ENCODE measurements at regions not wholly inside any gene's neighbourhood (a gene's known extent, or its start where the extent isn't known, plus 50 kb on each side); places are given as distances from the start of the nearest gene placed in this dataset.
"Not testable (repeated sequence)": the region's sequence is repeated elsewhere in the genome, so short reads cannot be mapped to it uniquely, and the experiment has no call there.

- ATAC-seq (no peak), DNase-seq (ENCODE audit: low spot score) (no peak)
- ChIA-PET POLR2A (interaction anchor here (0.5 kb wide), 1 partner anchor 121 kb away, joined by 8 read pairs; no protein-coding TSS in a partner anchor), CTCF (no interaction called here)
- Mint-ChIP-seq H3K36me3 (peaks cover 6% of the 10 kb centered on the region), H3K27me3 (ENCODE audit: low read depth) (no peaks in the 10 kb centered on the region), H3K4me3 (no peak overlapping the region), H3K27ac (no peak overlapping the region; the same call in 1 of the 2 replicates), H3K9me3 (peaks cover 10% of the 10 kb centered on the region), H3K4me1 (no peaks in the 10 kb centered on the region)
- TF ChIP-seq ZBTB21 (CRISPR knock-in tag; IDR thresholded peaks at IDR 0.05; ENCODE audit: borderline replicate concordance): no peak
- no peak for TF ChIP-seq E2F1 (CRISPR knock-in tag; IDR thresholded peaks at IDR 0.05)
- TF ChIP-seq ZNF281 (CRISPR knock-in tag; IDR thresholded peaks at IDR 0.05): no peak
- no peak for TF ChIP-seq ARID4B (CRISPR knock-in tag; IDR thresholded peaks at IDR 0.05; ENCODE audit: borderline replicate concordance)
- TF ChIP-seq ZNF423 (CRISPR knock-in tag; IDR thresholded peaks at IDR 0.05): no peak
- TF ChIP-seq AFF4 (CRISPR knock-in tag; IDR thresholded peaks at IDR 0.05; ENCODE audit: borderline replicate concordance): no peak
- no peak for TF ChIP-seq CREM (CRISPR knock-in tag; IDR thresholded peaks at IDR 0.05)
- no peak for TF ChIP-seq CREB1 (CRISPR knock-in tag; IDR thresholded peaks at IDR 0.05)
- no peak for TF ChIP-seq CBFB (CRISPR knock-in tag; IDR thresholded peaks at IDR 0.05; ENCODE audit: low read depth)
- TF ChIP-seq NFYB (CRISPR knock-in tag; conservative IDR thresholded peaks at IDR 0.05; ENCODE audit: low read depth): no peak
- no peak for TF ChIP-seq GTF2I (CRISPR knock-in tag; conservative IDR thresholded peaks at IDR 0.05)
- TF ChIP-seq ATF1 (CRISPR knock-in tag; IDR thresholded peaks at IDR 0.05): no peak
- no peak for TF ChIP-seq GABPB1 (CRISPR knock-in tag; IDR thresholded peaks at IDR 0.05)
Measured at GRCh38 chr3:56935811-56936210, 124.7 kb upstream of the SPATA12 start.

GRCh38 chr3:56934481-56934880, 126.0 kb upstream of the SPATA12 start:
- H3K36me3 Mint-ChIP-seq; POLR2A ChIA-PET; ATAC-seq; DNase-seq (ENCODE audit: low spot score); H3K4me1 Mint-ChIP-seq; CTCF ChIA-PET; H3K4me3 Mint-ChIP-seq; H3K27me3 Mint-ChIP-seq (ENCODE audit: low read depth); H3K27ac Mint-ChIP-seq: not testable (repeated sequence)
- peaks cover 10% of the 10 kb centered on the region for H3K9me3 Mint-ChIP-seq
